NCI-H146 treated with DMSO at 0.1 percent for 48 hours (cell line): ENCODE measurements at regions not wholly inside any gene's neighbourhood (a gene's known extent, or its start where the extent isn't known, plus 50 kb on each side); places are given as distances from the start of the nearest gene placed in this dataset.
"Not testable (repeated sequence)": the region's sequence is repeated elsewhere in the genome, so short reads cannot be mapped to it uniquely, and the experiment has no call there.

Source experiments
- DNase-seq: peaks from one replicate; lab custom pipeline; 2025; ENCODE audit not compliant: unreplicated experiment; lab: John Stamatoyannopoulos, UW

GRCh38 chr6:145277358-145278086 lies 457.8 kb downstream of the EPM2A start:
- no peak for DNase-seq

GRCh38 chr6:145278163-145278807 lies 457.0 kb downstream of the EPM2A start:
- DNase-seq: no peak

GRCh38 chr6:145279551-145279950 lies 455.8 kb downstream of the EPM2A start:
- DNase-seq: no peak

GRCh38 chr6:145279993-145280392 lies 455.3 kb downstream of the EPM2A start:
- no peak for DNase-seq

GRCh38 chr6:145283209-145283608 lies 452.1 kb downstream of the EPM2A start:
- not testable (repeated sequence) for DNase-seq

- no peak for DNase-seq
Measured at GRCh38 chr6:145283856-145284255, 451.5 kb downstream of the EPM2A start.

- no peak for DNase-seq
Measured at GRCh38 chr6:145286916-145287315, 448.4 kb downstream of the EPM2A start.

- no peak for DNase-seq
Measured at GRCh38 chr6:145289573-145289972, 445.7 kb downstream of the EPM2A start.

GRCh38 chr6:145290122-145290521 lies 445.2 kb downstream of the EPM2A start:
- no peak for DNase-seq

GRCh38 chr6:145292066-145292465 lies 443.3 kb downstream of the EPM2A start:
- DNase-seq: no peak

GRCh38 chr6:145294942-145295341 lies 440.4 kb downstream of the EPM2A start:
- no peak for DNase-seq

GRCh38 chr6:145295746-145296145 lies 439.6 kb downstream of the EPM2A start:
- DNase-seq: no peak

GRCh38 chr6:145305670-145306069 lies 429.6 kb downstream of the EPM2A start:
- DNase-seq: no peak

GRCh38 chr6:145306489-145306888 lies 428.8 kb downstream of the EPM2A start:
- DNase-seq: no peak

- DNase-seq: no peak
Measured at GRCh38 chr6:145309842-145310535, 425.3 kb downstream of the EPM2A start.

- DNase-seq: no peak
Measured at GRCh38 chr6:145312481-145312880, 422.8 kb downstream of the EPM2A start.

GRCh38 chr6:145313041-145313855 lies 422.1 kb downstream of the EPM2A start:
- DNase-seq: no peak

- DNase-seq: no peak
Measured at GRCh38 chr6:145315982-145316600, 419.2 kb downstream of the EPM2A start.

GRCh38 chr6:145318952-145319351 lies 416.4 kb downstream of the EPM2A start:
- DNase-seq: no peak

- DNase-seq: no peak
Measured at GRCh38 chr6:145319605-145320004, 415.7 kb downstream of the EPM2A start.

GRCh38 chr6:145323646-145324045 lies 411.7 kb downstream of the EPM2A start:
- no peak for DNase-seq
